H9 (cell line): ENCODE measurements at regions not wholly inside any gene's neighbourhood (a gene's known extent, or its start where the extent isn't known, plus 50 kb on each side); places are given as distances from the start of the nearest gene placed in this dataset.

Experiments
- DNase-seq: peaks from one replicate; pipeline ENCODE4 v3.0.0-alpha.2; 2017
- H2AFZ ChIP-seq: one replicate; pipeline ENCODE4 v1.6.1; 2013; ENCODE audit warnings: mild to moderate bottlenecking, low read length, control low read depth, moderate library complexity
- H2AK5ac ChIP-seq: 2 replicates; pipeline ENCODE4 v1.6.1; 2013; ENCODE audit warnings: low read length, control low read depth, mixed read lengths; ENCODE audit not compliant: insufficient read length
- H2BK120ac ChIP-seq: one replicate; pipeline ENCODE4 v1.6.1; 2013; ENCODE audit warnings: low read depth, mild to moderate bottlenecking, low read length, control low read depth, inconsistent platforms; ENCODE audit not compliant: poor library complexity, severe bottlenecking
- H2BK12ac ChIP-seq: 2 replicates; pipeline ENCODE4 v1.6.1; 2013; ENCODE audit warnings: low read length, control low read depth, mixed read lengths, low read depth; ENCODE audit not compliant: insufficient read length
- H2BK15ac ChIP-seq: 2 replicates; pipeline ENCODE4 v1.6.1; 2013; ENCODE audit warnings: low read depth, low read length, control low read depth
- H2BK20ac ChIP-seq: one replicate; pipeline ENCODE4 v1.6.1; 2013; ENCODE audit warnings: low read depth, mild to moderate bottlenecking, low read length, control low read depth, inconsistent platforms; ENCODE audit not compliant: poor library complexity, severe bottlenecking
- H2BK5ac ChIP-seq: 2 replicates; pipeline ENCODE4 v1.6.1; 2013; ENCODE audit warnings: low read length, control low read depth, mixed read lengths; ENCODE audit not compliant: insufficient read length
- H3K14ac ChIP-seq: 2 replicates; pipeline ENCODE4 v1.6.1; 2013; ENCODE audit warnings: low read length, control low read depth; ENCODE audit not compliant: insufficient read depth
- H3K18ac ChIP-seq: 2 replicates; pipeline ENCODE4 v1.6.1; 2013; ENCODE audit warnings: low read depth, mild to moderate bottlenecking, mixed read lengths, low read length, control low read depth; ENCODE audit not compliant: insufficient read length
- H3K23ac ChIP-seq: 2 replicates; pipeline ENCODE4 v1.6.1; 2013; ENCODE audit warnings: low read length, control low read depth, mixed read lengths, low read depth; ENCODE audit not compliant: insufficient read length
- H3K23me2 ChIP-seq: 2 replicates; pipeline ENCODE4 v1.6.1; 2013; ENCODE audit warnings: low read depth, mild to moderate bottlenecking, mixed read lengths, low read length, control low read depth; ENCODE audit not compliant: insufficient read length, poor library complexity, severe bottlenecking
- H3K27ac ChIP-seq: 2 replicates; pipeline ENCODE4 v1.5.1; 2013; ENCODE audit warnings: low read length, control low read depth, mixed read lengths, low read depth; ENCODE audit not compliant: insufficient read length
- H3K27me3 ChIP-seq: 2 replicates; pipeline ENCODE4 v1.6.1; 2013; ENCODE audit warnings: low read length, control low read depth, inconsistent platforms; ENCODE audit not compliant: insufficient read depth
- H3K4ac ChIP-seq: 2 replicates; pipeline ENCODE4 v1.6.1; 2013; ENCODE audit warnings: low read depth, mild to moderate bottlenecking, control low read depth, inconsistent platforms, low read length, moderate library complexity
- H3K4me1 ChIP-seq: 2 replicates; pipeline ENCODE4 v1.6.1; 2013; ENCODE audit warnings: low read length, control low read depth, inconsistent platforms; ENCODE audit not compliant: insufficient read depth
- H3K4me2 ChIP-seq: 2 replicates; pipeline ENCODE4 v1.6.1; 2013; ENCODE audit warnings: low read length, control low read depth, mixed read lengths; ENCODE audit not compliant: insufficient read length, insufficient read depth
- H3K56ac ChIP-seq: 2 replicates; pipeline ENCODE4 v1.6.1; 2013; ENCODE audit warnings: low read depth, mild to moderate bottlenecking, mixed read lengths, low read length, control low read depth; ENCODE audit not compliant: insufficient read length
- H3K79me1 ChIP-seq: 2 replicates; pipeline ENCODE4 v1.6.1; 2013; ENCODE audit warnings: low read depth, mild to moderate bottlenecking, moderate library complexity, low read length, control low read depth, inconsistent platforms; ENCODE audit not compliant: insufficient read depth, poor library complexity, severe bottlenecking
- H3K79me2 ChIP-seq: 2 replicates; pipeline ENCODE4 v1.6.1; 2013; ENCODE audit warnings: low read length, control low read depth, inconsistent platforms; ENCODE audit not compliant: insufficient read depth
- H3K9ac ChIP-seq: 2 replicates; pipeline ENCODE4 v1.6.1; 2013; ENCODE audit warnings: low read length, control low read depth, mixed read lengths; ENCODE audit not compliant: insufficient read length; ENCODE audit errors: extremely low read depth
- H3K9me3 ChIP-seq: one replicate; pipeline ENCODE4 v1.6.1; 2013; ENCODE audit warnings: low read depth, low read length, inconsistent platforms; ENCODE audit not compliant: control insufficient read depth
- H3T11ph ChIP-seq: one replicate; pipeline ENCODE4 v1.6.1; 2013; ENCODE audit warnings: mild to moderate bottlenecking, low read length, control low read depth, inconsistent platforms
- H4K20me1 ChIP-seq: one replicate; pipeline ENCODE4 v1.6.1; 2013; ENCODE audit not compliant: control insufficient read depth, insufficient read length, insufficient read depth
- H4K5ac ChIP-seq: 2 replicates; pipeline ENCODE4 v1.6.1; 2013; ENCODE audit warnings: low read depth, mild to moderate bottlenecking, mixed read lengths, low read length, control low read depth; ENCODE audit not compliant: insufficient read length
- H4K8ac ChIP-seq: replicated peaks from 2 replicates; pipeline ENCODE4 v1.6.1; 2013; ENCODE audit warnings: low read length, control low read depth, mixed read lengths, low read depth; ENCODE audit not compliant: insufficient read length
- H4K91ac ChIP-seq: 2 replicates; pipeline ENCODE4 v1.6.1; 2013; ENCODE audit warnings: low read depth, mild to moderate bottlenecking, moderate library complexity, mixed read lengths, low read length, control low read depth; ENCODE audit not compliant: insufficient read length
- H3K27ac Mint-ChIP-seq, 3 experiments: 2 replicates in 2 of 3; 3 replicates in 1 of 3; pipeline ENCODE4 v1.8.0; 2020 to 2021; ENCODE audit warnings: mixed read lengths in 3 of 3, mild to moderate bottlenecking in 1 of 3, moderate library complexity in 1 of 3
- H3K27me3 Mint-ChIP-seq: 2 replicates; pipeline ENCODE4 v1.8.0; 2021; ENCODE audit warnings: low read depth, mild to moderate bottlenecking, moderate library complexity, mixed read lengths
- H3K36me3 Mint-ChIP-seq, 3 experiments: 2 replicates in 2 of 3; 3 replicates in 1 of 3; pipeline ENCODE4 v1.8.0; 2020 to 2021; ENCODE audit warnings: low read depth in 3 of 3, mixed read lengths in 3 of 3; ENCODE audit not compliant: insufficient read depth in 1 of 3
- H3K4me1 Mint-ChIP-seq, 2 experiments: 2 replicates each; pipeline ENCODE4 v1.8.0; 2020; ENCODE audit warnings: mixed read lengths in 2 of 2
- H3K4me3 Mint-ChIP-seq, 2 experiments: 2 replicates in 1 of 2; 3 replicates in 1 of 2; pipeline ENCODE4 v1.8.0; 2020 to 2021; ENCODE audit warnings: mild to moderate bottlenecking in 2 of 2, mixed read lengths in 2 of 2, moderate library complexity in 1 of 2
- H3K9me3 Mint-ChIP-seq, 2 experiments: 2 replicates in 1 of 2; 3 replicates in 1 of 2; pipeline ENCODE4 v1.8.0; 2020; ENCODE audit warnings: mild to moderate bottlenecking in 2 of 2, mixed read lengths in 2 of 2, moderate library complexity in 1 of 2
- WGBS: extraction: QIAGEN DNeasy Blood & Tissue Kit; methylation state at CpG from one replicate; pipeline ENCODE4 v1.1.7; 2013; ENCODE audit warnings: missing lambda C conversion rate, low lambda C conversion rate, mixed read lengths; ENCODE audit not compliant: insufficient read length; ENCODE audit errors: extremely low coverage; 5-methylcytosine and 5-hydroxymethylcytosine counted together
- TF ChIP-seq, protein P1 (sequence below): fragments of 200-600 bp; sonication (generic); conservative IDR thresholded peaks from 3 replicates; pipeline ENCODE4 v1.8.0; 2021; ENCODE audit warnings: antibody characterized with exemption, mild to moderate bottlenecking

DNA sequence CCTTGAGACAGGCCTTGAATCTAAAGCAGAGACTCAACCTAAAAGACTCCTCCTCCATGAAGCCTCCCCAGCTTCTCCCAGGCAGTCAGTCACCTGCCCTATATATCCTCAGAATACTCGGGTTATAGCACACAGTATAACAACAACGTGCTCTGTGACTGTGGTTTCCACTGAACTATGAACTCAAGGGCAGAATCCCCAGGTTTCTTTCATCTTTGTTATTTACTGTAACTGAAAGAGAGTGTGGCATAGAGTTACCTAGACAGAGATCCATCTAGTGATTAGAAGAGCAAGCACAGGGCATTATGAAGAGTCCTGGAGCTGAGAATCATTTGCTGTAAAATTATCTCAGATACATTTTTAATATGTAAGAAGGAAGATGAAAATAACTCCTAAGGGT lies 281.6 kb upstream of the ZNF521 start:
- no peak overlapping the region for H3K27ac ChIP-seq
- no peak overlapping the region for H3K27ac Mint-ChIP-seq

More for the DNA sequence above, 281.6 kb upstream of the ZNF521 start:
- H3K9me3 Mint-ChIP-seq: peaks cover 0 to 4% of the 10 kb centered on the region in 2 experiments; a peak in 2 of 5 replicates
- TF ChIP-seq, protein P1, sequence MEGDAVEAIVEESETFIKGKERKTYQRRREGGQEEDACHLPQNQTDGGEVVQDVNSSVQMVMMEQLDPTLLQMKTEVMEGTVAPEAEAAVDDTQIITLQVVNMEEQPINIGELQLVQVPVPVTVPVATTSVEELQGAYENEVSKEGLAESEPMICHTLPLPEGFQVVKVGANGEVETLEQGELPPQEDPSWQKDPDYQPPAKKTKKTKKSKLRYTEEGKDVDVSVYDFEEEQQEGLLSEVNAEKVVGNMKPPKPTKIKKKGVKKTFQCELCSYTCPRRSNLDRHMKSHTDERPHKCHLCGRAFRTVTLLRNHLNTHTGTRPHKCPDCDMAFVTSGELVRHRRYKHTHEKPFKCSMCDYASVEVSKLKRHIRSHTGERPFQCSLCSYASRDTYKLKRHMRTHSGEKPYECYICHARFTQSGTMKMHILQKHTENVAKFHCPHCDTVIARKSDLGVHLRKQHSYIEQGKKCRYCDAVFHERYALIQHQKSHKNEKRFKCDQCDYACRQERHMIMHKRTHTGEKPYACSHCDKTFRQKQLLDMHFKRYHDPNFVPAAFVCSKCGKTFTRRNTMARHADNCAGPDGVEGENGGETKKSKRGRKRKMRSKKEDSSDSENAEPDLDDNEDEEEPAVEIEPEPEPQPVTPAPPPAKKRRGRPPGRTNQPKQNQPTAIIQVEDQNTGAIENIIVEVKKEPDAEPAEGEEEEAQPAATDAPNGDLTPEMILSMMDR: no peak
- Histone ChIP-seq H3K79me1 (no peaks in the 10 kb centered on the region), H3K9ac (no peak overlapping the region), H2AK5ac (no peak overlapping the region), H2BK15ac (no peak overlapping the region), H3K14ac (no peak overlapping the region), H3K4me2 (no peak overlapping the region), H2AFZ (no peak overlapping the region), H2BK12ac (no peak overlapping the region), H4K8ac (no peak overlapping the region), H4K20me1 (no peaks in the 10 kb centered on the region), H3K18ac (no peak overlapping the region), H3K27me3 (no peaks in the 10 kb centered on the region), H3K79me2 (no peaks in the 10 kb centered on the region), H4K91ac (no peak overlapping the region), H3K4ac (no peak overlapping the region), H3K9me3 (no peaks in the 10 kb centered on the region), H2BK20ac (no peak overlapping the region), H3K56ac (no peak overlapping the region), H3K23me2 (no peaks in the 10 kb centered on the region), H3K4me1 (no peaks in the 10 kb centered on the region), H4K5ac (no peak overlapping the region), H2BK120ac (no peak overlapping the region), H3T11ph (no peak overlapping the region), H2BK5ac (no peak overlapping the region), H3K23ac (no peak overlapping the region)
- no peaks in the 10 kb centered on the region for H3K27me3 Mint-ChIP-seq
- no peaks in the 10 kb centered on the region; a peak in 1 of 7 replicates for H3K36me3 Mint-ChIP-seq
- no peak for DNase-seq
- no CpG with 5 or more reads among the region's 2 CpGs for WGBS
- no peak overlapping the region for H3K4me3 Mint-ChIP-seq
- peaks cover 8 to 12% of the 10 kb centered on the region in 2 experiments for H3K4me1 Mint-ChIP-seq
